Tibial nerve (tissue), 4 donors: ENCODE measurements at regions not wholly inside any gene's neighbourhood (a gene's known extent, or its start where the extent isn't known, plus 50 kb on each side); places are given as distances from the start of the nearest gene placed in this dataset.
A peak's percentile ranks its signal among the peaks of the same experiment; 100 is the strongest.

Source experiments
- DNase-seq, 2 donors: peaks; one replicate each; pipeline ENCODE4 v3.0.0-alpha.2; 2019; ENCODE audit warnings: low spot score in 2 of 2
- H3K27ac ChIP-seq, 4 donors: fragments of 200-600 bp; sonication (generic) in 3 of 4; one replicate each; pipeline ENCODE4 v1.5.1; 2017 to 2019; ENCODE audit warnings: mild to moderate bottlenecking in 1 of 4
- H3K27me3 ChIP-seq, 2 donors: fragments of 200-600 bp; sonication (generic) in 1 of 2; one replicate each; pipeline versions ENCODE4 v1.5.1 to v1.6.0; 2017 to 2019
- H3K36me3 ChIP-seq, 3 donors: fragments of 200-600 bp; sonication (generic); one replicate each; pipeline ENCODE4 v1.5.1; 2018 to 2019
- H3K4me1 ChIP-seq, 4 donors: fragments of 200-600 bp; sonication (generic) in 3 of 4; one replicate each; pipeline ENCODE4 v1.5.1; 2017 to 2019
- H3K4me3 ChIP-seq, 4 donors: fragments of 200-600 bp; sonication (generic) in 3 of 4; one replicate each; pipeline ENCODE4 v1.5.1; 2017 to 2019; ENCODE audit warnings: mild to moderate bottlenecking in 1 of 4, moderate library complexity in 1 of 4
- H3K9me3 ChIP-seq, 4 donors: fragments of 200-600 bp; sonication (generic) in 3 of 4; one replicate each; pipeline ENCODE4 v1.5.1; 2017 to 2019
- EP300 ChIP-seq, 2 donors: sonication (generic); formaldehyde crosslinking; IDR thresholded peaks; one replicate each; pipeline ENCODE4 v1.6.1; 2017; ENCODE audit warnings: antibody characterized with exemption in 2 of 2, mild to moderate bottlenecking in 1 of 2
- POLR2A ChIP-seq, 2 donors: fragments of 450-650 bp; IDR thresholded peaks; one replicate each; pipeline ENCODE4 v1.6.1; 2017; ENCODE audit warnings: antibody characterized with exemption in 2 of 2, mild to moderate bottlenecking in 2 of 2, moderate library complexity in 2 of 2
- WGBS, 2 donors: methylation state at CpG; one replicate each; pipeline ENCODE4 v1.1.5; 2018; 5-methylcytosine and 5-hydroxymethylcytosine counted together
- TF ChIP-seq, protein P1 (sequence below), 5 experiments: fragments of 200-600 bp in 3 of 5; fragments of 450-650 bp in 2 of 5; sonication (generic) in 3 of 5; IDR thresholded peaks; one replicate each; pipeline ENCODE4 v1.5.1; 2016 to 2019; ENCODE audit warnings: antibody characterized with exemption in 5 of 5, mild to moderate bottlenecking in 3 of 5, moderate library complexity in 2 of 5

DNA sequence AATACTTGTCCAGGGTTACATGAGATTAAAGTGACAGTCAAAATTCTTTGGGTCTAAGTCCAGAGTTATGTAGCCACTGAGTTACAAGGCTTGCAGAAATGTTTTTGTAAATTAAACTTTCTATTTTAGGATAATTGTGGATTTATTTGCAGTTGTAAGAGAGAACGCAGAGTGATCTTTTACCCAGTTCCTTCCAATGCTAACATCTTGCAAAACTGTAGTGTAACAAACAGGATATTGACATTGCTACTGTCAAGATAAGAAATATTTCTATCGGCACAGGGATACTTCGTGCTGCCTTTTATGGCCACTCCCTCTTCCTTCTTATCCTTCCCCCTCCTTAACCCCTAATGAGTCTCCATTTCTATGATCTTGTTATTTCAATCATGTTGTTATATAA is 1022.9 kb downstream of the MCTP2 start:
- H3K9me3 ChIP-seq = no peaks in the 10 kb centered on the region
- H3K4me3 ChIP-seq = no peak overlapping the region
- no peaks in the 10 kb centered on the region for H3K27me3 ChIP-seq
- peak overlapping the region in 2 of 4 donors; percentile 4 to 38 for H3K27ac ChIP-seq
- H3K4me1 ChIP-seq = peaks cover 0 to 16% (median 0%) of the 10 kb centered on the region in 4 donors
- TF ChIP-seq, protein P1, sequence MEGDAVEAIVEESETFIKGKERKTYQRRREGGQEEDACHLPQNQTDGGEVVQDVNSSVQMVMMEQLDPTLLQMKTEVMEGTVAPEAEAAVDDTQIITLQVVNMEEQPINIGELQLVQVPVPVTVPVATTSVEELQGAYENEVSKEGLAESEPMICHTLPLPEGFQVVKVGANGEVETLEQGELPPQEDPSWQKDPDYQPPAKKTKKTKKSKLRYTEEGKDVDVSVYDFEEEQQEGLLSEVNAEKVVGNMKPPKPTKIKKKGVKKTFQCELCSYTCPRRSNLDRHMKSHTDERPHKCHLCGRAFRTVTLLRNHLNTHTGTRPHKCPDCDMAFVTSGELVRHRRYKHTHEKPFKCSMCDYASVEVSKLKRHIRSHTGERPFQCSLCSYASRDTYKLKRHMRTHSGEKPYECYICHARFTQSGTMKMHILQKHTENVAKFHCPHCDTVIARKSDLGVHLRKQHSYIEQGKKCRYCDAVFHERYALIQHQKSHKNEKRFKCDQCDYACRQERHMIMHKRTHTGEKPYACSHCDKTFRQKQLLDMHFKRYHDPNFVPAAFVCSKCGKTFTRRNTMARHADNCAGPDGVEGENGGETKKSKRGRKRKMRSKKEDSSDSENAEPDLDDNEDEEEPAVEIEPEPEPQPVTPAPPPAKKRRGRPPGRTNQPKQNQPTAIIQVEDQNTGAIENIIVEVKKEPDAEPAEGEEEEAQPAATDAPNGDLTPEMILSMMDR (IDR thresholded peaks at IDR 0.05) = no peak
- TF ChIP-seq POLR2A (IDR thresholded peaks at IDR 0.05) (no peak), EP300 (IDR thresholded peaks at IDR 0.05) (no peak)
- 17 to 19% methylated on average over 3 of the region's 3 CpGs for WGBS, 2 donors
- H3K36me3 ChIP-seq = peaks cover 0 to 11% (median 0%) of the 10 kb centered on the region in 3 donors
- DNase-seq = no peak

DNA sequence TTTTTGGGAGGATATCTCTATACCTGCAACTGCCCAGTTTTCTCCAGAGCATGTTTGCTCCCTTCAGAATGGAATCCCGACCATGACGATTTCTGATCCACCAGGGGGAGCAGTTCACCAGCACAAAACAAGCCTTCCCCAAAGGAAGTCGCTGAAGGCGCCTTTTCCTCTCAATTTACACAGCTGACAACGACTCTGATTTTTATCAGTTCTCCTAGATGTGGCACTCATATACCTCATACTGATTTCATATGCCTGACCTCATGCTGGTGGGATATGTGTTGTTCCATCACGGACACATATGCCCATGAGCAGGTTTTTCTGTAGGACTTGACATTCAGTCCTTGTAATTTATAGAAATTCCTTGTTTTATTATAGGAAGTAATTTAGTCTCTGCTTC is 1028.2 kb downstream of the MCTP2 start:
- H3K4me1 ChIP-seq = peaks cover 0 to 62% (median 22%) of the 10 kb centered on the region in 4 donors
- peak; percentile 52 to 77 for DNase-seq

DNA sequence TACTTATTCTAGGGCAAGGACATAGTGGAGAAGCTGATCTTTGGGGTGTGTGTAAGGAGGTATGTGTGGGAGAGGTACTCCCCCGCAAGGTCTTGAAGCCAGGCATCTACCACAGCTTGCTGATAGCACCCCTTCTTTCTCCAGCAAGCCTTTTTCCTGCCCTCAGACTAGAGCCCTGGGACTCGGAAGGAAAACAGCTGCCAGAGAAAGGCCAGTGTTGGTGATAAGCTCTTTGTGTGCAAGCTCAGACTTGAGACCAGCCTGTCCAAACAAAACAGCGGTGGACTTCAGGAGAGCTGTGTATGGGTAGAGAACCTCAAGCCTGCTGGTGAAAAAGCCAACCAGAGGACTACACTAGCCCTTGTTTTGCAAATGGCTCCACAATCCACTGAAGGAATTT is 1028.6 kb downstream of the MCTP2 start:
- DNase-seq = no peak
- Histone ChIP-seq H3K4me1 (peaks cover 0 to 64% (median 22%) of the 10 kb centered on the region in 4 donors), H3K4me3 (no peak overlapping the region), H3K27me3 (no peaks in the 10 kb centered on the region), H3K9me3 (no peaks in the 10 kb centered on the region), H3K27ac (peak overlapping the region; percentile 22 to 87 (median 58)), H3K36me3 (peaks cover 0 to 11% (median 0%) of the 10 kb centered on the region in 3 donors)
- no peak for TF ChIP-seq EP300 (IDR thresholded peaks at IDR 0.05)
- TF ChIP-seq, protein P1 (IDR thresholded peaks at IDR 0.05) = no peak
- no peak for TF ChIP-seq POLR2A (IDR thresholded peaks at IDR 0.05)
- 53 to 62% methylated on average over 3 of the region's 3 CpGs for WGBS, 2 donors

More for the DNA sequence above, 1028.2 kb downstream of the MCTP2 start:
- no peaks in the 10 kb centered on the region for H3K27me3 ChIP-seq
- H3K36me3 ChIP-seq = peaks cover 0 to 11% (median 0%) of the 10 kb centered on the region in 3 donors
- peak overlapping the region; percentile 22 to 87 (median 72) for H3K27ac ChIP-seq
- TF ChIP-seq POLR2A (IDR thresholded peaks at IDR 0.05) (no peak), EP300 (IDR thresholded peaks at IDR 0.05) (peak in 1 of 2 donors; percentile 80)
- TF ChIP-seq, protein P1 (IDR thresholded peaks at IDR 0.05) = peak; percentile 70 to 93 (median 73)
- H3K9me3 ChIP-seq = no peaks in the 10 kb centered on the region
- 1 to 4% methylated on average over 6 of the region's 6 CpGs for WGBS, 2 donors
- no peak overlapping the region for H3K4me3 ChIP-seq

DNA sequence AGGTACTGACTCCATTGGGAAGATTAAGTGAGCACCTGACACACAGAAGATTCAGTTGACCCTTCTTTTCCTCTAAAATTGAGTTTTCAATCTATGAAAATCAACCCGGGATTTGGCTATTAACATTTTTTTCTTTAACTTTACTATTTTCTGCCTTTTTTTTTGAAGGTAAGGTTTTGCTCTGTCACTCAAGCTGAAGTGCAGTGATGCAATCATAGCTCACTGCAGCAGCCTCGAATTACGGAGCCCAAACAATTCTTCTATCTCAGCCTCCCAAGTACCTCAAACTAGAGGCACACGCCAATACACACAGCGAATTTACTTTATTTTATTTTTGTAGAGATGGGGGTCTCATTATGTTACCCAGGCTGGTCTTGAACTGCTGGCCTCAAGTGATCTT is 1029.5 kb downstream of the MCTP2 start:
- Histone ChIP-seq H3K4me3 (no peak overlapping the region), H3K36me3 (peaks cover 0 to 6% (median 0%) of the 10 kb centered on the region in 3 donors), H3K9me3 (no peaks in the 10 kb centered on the region), H3K4me1 (peaks cover 0 to 71% (median 22%) of the 10 kb centered on the region in 4 donors), H3K27me3 (no peaks in the 10 kb centered on the region), H3K27ac (peak overlapping the region; percentile 25 to 87 (median 71))
- WGBS, 2 donors = 88% methylated on average over 5 of the region's 5 CpGs
- TF ChIP-seq EP300 (IDR thresholded peaks at IDR 0.05) (no peak), POLR2A (IDR thresholded peaks at IDR 0.05) (no peak)
- TF ChIP-seq, protein P1 (IDR thresholded peaks at IDR 0.05) = no peak
- no peak for DNase-seq

DNA sequence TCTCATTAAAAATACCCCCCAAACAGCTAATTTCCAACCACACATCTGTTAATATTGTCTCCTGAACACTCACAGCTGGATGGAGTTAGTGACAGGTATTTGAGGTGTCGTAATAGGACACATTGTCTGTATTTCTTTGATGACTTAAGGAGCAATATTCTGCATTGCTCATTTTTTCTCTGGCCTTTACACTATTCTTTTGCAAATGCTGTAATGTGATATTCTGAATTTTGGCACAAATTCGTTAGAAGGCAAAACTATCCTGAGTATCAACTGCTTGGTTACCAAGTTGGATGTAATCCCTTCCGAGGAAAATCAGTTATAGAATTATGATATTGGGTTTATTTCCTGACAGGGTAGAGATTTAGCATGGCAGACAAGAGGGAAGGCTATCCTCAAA is 1030.2 kb downstream of the MCTP2 start:
- no peaks in the 10 kb centered on the region for H3K9me3 ChIP-seq
- TF ChIP-seq, protein P1 (IDR thresholded peaks at IDR 0.05) = no peak
- TF ChIP-seq EP300 (IDR thresholded peaks at IDR 0.05) (peak in 1 of 2 donors; percentile 18), POLR2A (IDR thresholded peaks at IDR 0.05) (no peak)
- peak overlapping the region; percentile 57 to 87 (median 72) for H3K27ac ChIP-seq
- WGBS, 2 donors = 53 to 59% methylated on average over 3 of the region's 3 CpGs
- DNase-seq = no peak
- no peaks in the 10 kb centered on the region for H3K36me3 ChIP-seq
- no peaks in the 10 kb centered on the region for H3K27me3 ChIP-seq
- no peak overlapping the region for H3K4me3 ChIP-seq
- peaks cover 0 to 78% (median 25%) of the 10 kb centered on the region in 4 donors for H3K4me1 ChIP-seq
